HG02759 (cell line): ENCODE measurements at regions not wholly inside any gene's neighbourhood (a gene's known extent, or its start where the extent isn't known, plus 50 kb on each side); places are given as distances from the start of the nearest gene placed in this dataset.

ENCODE experiments used
- ATAC-seq: cut with Tn5 transposase; IDR thresholded peaks from one replicate; pipeline ENCODE4 v1.9.1; 2021; ENCODE audit warnings: mild to moderate bottlenecking, moderate library complexity; ENCODE audit not compliant: unreplicated experiment

DNA sequence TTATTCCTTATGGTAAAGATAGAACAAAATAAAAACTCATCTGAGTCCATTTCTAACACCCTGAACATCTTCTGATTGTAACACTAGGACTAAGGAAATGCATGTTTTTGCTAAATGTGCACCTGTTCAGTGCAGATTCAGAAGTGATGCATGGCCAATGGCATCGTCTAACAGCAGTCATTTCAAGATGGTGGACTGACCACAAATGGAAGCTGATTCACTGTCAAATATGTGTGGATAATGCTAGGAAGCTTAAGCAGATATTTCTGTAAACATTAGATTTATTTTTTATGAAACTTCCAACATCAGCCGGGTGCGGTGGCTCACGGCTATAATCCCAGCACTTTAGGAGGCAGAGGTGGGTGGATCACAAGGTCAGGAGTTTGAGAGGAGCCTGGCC, 394.8 kb downstream of the SAMD5 start:
- ATAC-seq, result no peak

DNA sequence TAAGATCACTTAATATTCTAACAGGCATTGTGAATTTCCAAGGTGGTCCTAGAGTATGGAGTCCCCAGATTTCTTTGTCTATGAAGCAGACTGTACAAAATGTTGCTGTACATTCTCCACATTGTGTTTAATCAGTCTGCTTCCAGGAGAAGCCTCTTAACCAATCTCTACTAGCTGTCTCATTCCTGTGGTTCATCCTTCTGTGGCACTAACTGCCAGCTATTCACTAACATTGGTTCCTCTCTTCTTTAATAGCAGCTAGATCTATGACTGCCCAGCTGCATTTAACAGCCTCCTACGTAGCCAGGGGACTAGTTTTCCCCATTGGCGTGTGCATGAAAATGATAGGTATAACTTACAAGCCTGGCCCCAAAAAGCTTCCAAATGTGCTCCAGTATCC, 395.4 kb downstream of the SAMD5 start:
- ATAC-seq, result no peak

DNA sequence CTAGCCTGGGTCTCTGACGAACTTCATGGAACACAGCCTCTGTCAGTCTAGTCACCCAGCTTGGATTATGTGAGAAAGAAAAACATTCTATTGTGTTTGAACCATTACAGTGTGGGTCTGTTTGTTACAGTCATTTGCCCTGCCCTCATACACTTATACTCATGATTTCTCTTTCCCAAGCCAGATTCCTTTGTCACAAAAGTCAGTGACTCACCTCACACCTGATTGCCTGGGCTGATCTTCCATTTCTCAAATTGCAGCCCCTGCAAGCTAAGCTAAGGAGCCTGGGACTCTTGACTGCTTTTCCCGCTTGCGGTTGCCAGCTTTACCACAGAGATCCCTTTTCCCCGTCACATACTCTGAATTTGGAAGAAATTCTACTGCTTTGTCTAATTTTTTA, 395.9 kb downstream of the SAMD5 start:
- ATAC-seq, result no peak

DNA sequence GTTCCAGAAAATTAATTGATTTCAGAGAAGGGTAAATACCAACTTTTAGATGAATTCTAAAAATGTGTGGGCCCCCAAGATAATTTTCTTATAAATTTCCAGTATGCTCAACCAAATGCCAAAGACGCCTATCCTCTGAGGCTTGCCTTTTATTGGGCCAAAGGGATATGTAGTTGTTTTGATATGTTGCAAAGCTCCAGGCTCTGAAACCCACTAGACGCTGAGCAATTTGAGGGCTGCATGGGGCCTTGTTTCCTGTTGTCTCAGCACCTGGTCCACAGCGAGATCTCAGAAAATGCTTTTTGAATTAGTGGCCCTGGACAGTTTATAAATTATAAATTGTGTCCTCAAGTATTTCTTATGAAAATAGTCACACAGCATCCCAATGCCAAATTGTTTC, 397.2 kb downstream of the SAMD5 start:
- no peak for ATAC-seq

DNA sequence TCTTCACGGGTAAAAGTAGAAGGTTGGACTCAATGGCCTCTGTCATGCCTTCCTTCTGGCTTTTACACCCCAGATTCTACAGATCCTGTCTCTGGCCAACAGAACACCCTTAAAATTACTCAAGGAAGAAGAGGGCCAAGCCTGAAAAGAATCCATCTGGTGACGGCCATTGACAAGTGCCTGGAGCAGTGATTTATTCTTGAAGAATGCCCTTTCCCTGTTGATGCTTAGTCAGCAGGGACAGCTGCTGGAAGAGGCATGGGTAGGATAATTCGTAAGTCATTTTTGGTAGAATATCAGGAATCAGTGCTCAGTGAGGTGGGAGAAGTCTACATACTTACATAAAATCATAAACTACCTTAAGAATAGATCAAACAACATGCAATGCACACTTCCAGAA, 397.9 kb downstream of the SAMD5 start:
- no peak for ATAC-seq

DNA sequence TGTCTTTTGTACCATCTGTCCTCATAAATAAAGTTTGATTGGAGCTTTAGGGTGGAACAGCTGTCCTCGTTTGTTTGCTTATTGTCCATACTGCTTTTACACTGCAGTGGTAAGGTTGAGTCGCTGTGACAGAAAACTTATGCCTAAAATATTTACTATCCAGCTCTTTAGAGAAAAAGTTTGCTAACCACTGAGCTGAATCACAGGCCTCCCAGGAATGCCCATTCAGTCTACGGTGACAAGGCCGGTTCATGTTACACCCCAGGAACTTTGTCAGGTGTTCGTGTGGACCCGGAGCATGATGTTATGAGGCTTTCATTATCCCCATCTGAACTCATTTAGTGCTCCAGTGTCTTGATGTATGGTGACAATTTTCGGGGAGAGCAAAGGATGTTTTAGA, 401.1 kb downstream of the SAMD5 start:
- ATAC-seq, result no peak

DNA sequence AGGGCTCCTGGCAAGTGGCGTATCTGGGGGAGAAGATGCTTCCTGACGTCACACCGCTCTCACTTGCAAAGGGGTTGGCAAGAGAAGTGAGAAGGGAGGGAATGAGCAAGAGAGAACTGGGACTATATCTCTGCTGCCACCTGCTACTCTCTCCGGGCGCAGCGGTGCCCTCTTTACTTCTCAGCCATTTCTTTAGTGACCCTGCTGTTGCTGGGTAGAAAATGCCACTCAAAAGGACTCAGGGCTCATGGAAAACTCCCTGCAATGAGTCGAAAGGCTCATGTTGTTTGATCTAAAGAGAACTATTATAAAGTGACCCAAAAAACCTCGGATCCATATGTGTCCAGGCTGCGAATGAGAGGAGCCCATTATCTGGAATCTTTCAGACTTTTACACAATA, 401.8 kb downstream of the SAMD5 start:
- ATAC-seq, result no peak

DNA sequence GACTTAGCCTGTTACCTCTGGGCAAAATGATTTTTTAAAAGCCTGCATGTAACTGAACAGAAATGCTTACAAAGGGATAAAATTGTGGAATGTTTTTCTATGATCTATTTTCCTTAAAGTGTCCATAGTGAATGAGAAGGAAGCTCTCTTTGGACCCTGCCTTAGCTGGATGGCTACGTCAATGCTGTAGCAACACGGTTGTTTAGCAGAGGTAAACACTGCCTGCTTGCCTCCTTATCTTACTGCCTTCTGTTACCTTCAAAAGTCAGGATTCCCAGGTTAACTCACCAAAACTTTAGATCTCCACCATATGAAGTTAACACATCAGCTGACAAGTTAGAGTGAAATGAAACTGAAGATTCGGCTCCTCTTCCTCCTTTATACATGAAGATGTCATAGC, 402.6 kb downstream of the SAMD5 start:
- no peak for ATAC-seq

DNA sequence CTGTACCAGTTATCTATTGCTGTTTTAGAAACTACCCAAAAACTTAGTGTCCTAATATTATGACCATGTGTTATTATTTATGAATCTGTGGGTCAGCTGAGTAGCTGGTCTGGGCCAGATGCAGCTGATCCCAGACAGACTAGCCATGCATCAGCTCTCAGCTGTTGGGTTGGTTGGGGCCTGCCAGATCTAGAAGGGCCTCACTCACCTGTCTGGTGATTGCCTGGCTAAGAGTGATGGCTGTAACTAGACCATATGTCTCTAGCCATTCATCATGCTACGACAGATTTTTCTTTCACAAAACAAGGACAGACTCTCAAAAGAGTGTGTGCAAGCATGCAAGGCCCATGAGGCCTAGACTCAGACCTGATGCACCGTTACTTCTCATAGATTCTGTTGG, 403.2 kb downstream of the SAMD5 start:
- no peak for ATAC-seq

DNA sequence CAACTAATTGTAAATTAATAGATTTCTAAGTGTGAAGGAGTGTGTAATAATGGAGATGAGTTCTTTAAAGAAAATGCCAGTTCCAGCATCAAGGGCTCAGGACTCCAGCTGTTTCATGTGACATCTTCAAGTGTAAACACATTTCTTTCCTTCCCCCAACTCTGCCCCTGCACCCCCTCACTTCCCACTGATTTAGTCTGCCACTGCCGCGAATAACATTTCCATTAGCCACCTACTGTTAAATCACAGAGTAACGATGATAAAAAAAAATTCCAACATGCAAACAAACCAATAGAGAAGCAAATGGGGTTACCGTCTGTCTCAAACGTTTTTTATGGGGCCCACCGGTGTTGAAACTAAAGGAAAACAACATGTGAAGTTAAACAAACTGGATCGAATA, 414.3 kb downstream of the SAMD5 start:
- ATAC-seq, result no peak

DNA sequence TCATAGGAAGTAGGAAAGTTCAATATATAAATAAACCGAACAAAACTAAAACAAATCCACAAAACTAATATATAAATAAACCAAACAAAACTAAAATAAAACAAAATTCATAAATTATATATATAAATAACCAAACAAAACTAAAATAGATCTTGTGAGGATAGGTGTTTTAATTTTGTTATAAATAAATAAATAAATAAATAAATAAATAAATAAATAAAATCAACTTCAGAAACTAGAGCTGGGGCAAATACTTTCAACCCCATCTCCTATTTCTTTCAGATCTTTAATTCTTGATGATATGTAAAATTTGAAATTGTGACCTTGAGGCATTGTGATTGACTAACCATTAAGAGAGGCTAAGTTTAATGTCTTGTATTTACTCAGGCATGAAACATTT, 416.1 kb downstream of the SAMD5 start:
- ATAC-seq, result no peak

DNA sequence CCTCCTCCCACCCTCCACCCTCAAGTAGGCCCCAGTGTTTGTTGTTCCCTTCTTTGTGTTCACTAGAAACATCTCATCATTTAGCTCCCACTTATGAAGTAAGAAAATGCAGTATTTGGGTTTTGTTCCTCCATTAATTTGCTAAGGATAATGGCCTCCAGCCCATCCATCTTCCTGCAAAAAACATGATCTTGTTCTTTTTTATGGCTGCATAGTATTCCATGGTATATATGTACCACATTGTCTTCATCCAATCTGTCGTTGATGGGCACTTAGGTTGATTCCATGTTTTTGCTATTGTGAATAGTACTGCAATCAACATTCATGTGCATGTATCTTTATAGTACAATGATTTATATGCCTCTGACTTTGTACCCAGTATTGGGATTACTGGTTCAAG, 416.8 kb upstream of the SASH1 start:
- no peak for ATAC-seq

DNA sequence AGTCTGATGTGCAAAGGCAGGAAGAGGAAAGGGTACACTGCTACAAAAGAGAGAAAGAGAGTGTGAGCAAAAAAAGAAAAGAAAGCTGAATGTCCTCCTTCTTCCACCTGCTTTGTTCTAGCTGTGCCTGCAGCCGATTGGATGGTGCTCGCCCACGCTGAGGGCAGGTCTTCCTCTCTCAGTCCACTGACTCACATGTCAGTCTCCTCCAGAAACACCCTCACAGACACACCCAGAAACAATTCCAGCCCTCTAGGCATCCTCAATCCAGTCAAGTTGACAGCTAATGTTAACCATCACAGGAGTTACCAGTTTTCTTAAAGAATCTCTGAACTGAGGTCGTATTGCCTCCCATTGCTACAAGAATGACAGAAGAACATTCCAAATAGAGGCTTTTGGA, 411.9 kb upstream of the SASH1 start:
- no peak for ATAC-seq

DNA sequence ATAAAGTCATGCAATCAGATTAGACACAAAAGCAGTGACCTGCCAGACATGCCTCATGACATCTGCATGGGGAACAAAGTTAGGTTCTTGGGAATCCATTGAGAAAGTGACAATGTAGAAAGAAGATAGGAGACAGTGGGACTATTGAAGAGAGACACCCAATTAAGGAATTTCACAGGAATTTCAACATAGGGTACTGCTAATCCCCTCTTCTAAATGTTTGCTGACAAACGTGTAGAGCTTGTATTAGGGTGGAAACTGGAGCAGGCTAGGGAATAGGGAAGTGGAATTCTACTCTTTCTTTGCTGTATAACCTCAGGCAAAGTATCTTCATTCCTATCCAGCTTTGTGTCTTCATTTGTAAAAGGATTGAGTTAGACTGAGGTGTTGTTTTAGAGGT, 409.4 kb upstream of the SASH1 start:
- no peak for ATAC-seq

DNA sequence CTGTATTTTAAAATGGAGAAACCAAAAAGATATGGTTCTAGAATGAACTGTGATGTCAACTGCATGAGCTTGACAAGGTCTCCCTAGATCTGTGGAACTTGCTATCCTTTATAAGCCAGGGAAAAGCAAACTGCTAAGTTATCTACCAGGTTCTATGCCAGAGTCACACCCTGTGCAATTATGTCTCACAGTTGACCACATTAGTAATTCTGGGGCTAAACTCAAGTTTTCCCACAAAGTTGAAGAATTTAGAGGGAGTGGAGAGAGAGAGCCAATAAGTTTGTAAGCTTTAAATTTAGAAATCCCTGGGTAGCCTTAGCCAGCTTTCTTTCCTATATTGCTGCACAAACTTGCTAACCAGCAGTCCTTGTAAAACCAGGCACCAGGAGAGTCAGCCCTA, 407.0 kb upstream of the SASH1 start:
- no peak for ATAC-seq

DNA sequence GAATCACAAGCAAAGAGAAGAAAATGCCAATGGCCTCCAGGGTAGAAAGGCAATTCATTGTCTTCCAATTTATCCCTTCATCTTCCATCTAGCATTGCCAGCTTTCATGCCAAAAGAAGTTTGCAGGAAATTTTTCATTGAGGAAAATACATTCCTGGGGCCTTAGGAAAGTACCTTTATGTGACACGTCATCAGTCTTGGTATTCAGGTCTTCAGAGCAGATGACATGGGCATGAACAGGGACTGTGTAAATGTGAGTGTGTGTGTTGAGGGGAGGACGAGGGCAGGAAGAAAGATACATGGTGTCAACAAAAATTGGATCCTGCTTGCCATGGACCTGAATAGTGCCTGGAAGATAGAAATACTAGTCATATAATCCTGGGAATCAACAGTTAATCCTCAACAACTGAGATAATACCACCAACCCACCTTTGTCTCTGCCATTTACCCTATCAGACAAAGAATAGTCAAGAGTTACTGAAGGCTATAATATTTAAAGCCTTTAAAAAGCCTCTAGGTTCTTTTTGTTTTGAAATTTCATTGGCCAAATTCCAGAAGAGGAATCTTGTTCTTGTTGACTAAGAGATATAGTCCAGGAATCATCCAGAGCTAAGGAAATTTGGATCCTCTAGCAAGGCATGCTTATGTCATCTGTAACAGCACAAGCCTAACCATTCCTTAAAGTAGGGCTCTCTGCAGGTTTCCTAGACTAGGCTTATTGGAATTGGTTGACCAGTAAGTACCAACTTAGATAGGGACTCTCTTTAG, 405.8 kb upstream of the SASH1 start:
- ATAC-seq, result no peak

DNA sequence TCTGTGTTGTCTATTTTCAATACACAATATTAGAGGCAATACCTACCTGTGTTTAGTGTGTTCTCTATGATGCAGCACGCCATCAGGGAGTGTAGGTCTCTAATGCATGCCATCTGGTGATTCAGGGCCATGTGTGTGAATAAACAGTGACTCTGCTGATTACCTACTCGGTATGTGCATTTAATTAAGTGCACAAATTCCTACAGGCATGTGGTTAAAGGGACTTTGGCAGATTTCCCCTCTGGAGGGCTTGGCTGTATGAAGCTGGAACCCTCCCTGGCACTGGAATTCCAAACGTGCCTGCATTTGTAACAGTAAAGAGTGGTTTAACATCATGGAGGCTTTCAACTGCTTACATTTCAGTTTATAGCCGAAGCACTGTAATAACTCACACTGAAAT, 401.5 kb upstream of the SASH1 start:
- no peak for ATAC-seq

DNA sequence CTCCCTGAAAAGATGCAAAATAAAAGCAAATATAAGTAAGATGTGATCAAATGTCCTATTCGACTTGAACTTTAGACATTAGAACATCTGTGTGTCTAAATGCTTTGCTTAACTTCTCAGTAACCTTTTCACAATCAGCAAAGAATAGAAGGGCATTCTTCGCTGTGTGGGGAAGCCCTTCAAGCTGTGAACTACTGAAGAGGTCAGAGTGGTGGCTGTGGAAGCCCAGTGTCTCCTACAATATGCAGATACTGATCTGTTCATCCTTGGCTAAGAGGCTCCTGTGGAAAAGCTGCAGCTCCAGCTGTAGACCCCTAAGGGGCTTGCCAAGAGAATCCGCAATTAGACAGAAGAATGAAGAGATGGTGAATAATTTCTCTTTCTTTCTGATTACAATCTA, 400.3 kb upstream of the SASH1 start:
- ATAC-seq, result no peak

DNA sequence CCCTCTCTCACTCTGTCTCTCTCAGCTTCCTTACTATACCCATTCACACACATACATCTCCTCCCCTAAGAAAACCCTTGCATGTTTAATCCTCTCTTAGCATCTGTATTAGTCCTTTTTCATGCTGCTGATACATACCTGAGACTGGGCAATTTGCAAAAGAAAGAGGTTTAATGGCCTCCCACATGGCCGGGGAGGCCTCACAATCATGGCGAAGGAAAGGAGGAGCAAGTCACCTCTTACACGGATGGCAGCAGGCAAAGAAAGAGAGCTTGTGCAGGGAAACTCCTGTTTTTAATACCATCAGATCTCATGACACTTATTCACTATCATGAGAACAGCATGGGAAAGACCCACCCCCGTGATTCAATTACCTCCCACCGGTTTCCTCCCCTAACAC, 398.5 kb upstream of the SASH1 start:
- no peak for ATAC-seq

DNA sequence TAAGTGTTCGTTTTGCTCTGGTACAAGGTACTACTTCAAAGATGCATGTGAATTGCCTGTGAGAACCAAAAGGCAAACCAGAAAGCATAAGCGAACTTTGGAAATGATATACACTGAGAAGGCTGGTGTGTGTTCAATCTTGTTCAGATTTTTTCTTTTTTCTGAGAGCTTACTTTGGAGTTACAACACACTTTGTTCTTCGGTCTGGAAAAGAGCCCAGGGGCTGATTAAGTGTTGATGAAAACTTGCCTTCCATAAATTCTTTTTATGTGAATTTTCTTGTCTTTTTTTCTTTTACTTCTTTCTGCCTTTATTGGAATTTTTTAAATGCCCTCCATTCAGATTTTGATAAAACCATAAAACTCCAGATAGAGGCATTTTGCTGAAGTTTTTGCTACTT, 395.1 kb upstream of the SASH1 start:
- no peak for ATAC-seq

DNA sequence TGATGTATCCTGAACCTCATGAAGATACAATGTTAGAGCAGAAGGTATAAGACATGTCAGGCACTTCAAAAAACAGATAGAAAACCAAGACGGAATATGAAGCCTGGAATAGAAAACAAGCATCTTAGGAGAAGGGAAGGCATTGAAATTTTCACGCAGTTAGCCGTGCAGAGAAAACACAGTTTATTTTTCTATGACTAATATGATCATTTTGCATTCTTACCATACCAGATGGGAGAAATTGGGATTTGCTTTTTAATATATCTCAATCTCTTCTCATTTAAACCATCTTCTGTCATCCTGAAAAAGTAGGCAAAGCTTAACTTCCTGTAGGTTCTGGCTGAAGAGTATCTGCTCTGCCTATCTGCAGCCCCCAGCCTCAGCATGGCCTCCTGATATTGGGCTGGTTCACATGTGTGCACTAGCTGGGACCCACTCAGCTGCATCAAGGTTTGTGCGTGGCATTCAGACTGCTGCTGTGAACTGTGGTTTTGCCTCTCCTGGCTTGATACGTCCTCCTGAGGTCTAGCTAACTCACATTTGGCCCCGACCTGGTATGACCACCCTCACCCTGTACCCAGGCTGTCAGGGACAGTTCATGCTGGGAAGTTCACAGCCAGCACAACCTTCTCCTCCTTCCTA, 392.5 kb upstream of the SASH1 start:
- ATAC-seq, result no peak

DNA sequence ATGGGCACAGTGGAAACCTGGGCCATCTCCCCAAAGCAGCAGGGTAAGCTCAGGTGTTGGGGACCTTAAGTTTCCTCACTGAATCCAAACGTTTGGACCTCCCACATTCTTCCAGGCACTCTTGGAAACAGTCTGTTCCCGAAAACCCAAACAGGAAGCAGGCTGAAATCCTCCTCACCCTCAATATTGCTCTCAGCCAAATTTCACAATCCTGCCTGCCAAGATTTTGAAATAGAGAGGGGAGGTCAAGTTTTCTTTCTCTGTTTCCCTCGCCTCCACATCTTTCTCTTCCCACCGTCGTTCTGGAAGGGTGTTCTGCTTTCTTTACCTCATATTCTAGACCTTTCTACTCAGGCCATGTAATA, 392.0 kb upstream of the SASH1 start:
- ATAC-seq, result no peak

DNA sequence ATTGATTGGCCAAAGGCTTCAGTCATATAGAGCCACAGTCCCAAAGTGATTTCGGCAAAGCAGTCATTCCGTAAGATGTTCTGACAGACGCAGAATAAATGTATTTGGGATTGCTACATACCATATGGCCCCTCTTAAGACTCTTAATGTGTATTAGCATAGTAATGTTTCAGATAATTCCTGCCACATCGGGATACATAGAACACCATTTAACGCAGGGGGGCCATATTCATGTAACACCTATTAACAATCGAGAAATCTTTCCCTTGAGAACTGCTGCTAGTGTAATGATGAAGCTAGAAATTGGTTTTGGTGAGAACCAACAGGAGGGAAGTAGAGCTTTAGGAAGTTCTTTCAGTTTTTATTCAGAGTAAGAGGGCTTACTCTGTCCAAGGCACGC, 390.9 kb upstream of the SASH1 start:
- no peak for ATAC-seq
